ENCODE measurements at regions not wholly inside any gene's neighbourhood (a gene's known extent, or its start where the extent isn't known, plus 50 kb on each side); places are given as distances from the start of the nearest gene placed in this dataset.
A peak's percentile ranks its signal among the peaks of the same experiment; 100 is the strongest.

DNA sequence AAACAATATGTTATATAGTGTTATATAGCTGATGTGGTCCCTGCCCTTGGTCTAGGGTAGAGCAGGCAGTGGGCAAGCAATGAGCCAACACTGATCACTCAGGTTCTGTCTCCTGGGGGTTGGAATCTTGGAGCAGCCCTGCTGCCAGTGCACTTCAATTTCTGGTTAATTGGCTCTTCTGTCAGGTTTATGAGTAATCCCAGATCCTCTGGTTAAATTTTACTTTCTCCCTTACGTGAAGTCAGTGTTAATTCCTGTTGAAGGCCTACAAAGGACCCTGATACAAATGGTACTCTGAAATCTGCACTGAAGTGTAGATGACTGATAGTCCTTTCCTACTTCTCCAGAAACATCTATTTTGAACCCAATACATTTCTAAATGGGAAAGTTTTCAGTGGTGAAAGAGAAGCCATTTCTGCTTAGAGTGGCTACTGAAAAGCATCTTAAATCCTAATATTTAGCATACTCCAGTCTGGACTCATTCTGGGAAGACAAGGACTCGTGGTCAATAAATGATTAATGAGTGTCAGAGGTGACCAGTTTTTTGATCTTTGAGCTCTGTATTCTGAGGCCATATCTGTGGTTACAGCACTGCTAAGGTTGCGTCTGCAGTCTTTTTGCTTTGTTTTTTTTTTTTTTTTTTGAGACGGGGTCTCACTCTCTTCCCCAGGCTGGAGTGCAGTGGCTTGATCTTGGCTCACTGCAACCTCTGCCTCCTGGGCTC, 442.4 kb downstream of the KIF4B start (continued):
- TF ChIP-seq RFX5 (IDR thresholded peaks at IDR 0.05), result no peak

- CTCF ChIA-PET, result interaction anchor here (1.4 kb wide), 1 partner anchor 8 kb away, joined by 3 read pairs; no protein-coding TSS in a partner anchor
- FAIRE-seq, result no peak
Measured at GRCh38 chr5:155459889-155460500, 446.4 kb downstream of the KIF4B start.

GRCh38 chr5:155460501-155460931, 447.0 kb downstream of the KIF4B start:
- Histone ChIP-seq H3K4me1 (no peaks in the 10 kb centered on the region), H3K4me3 (no peak overlapping the region), H3K9me3 (no peaks in the 10 kb centered on the region), H3K4me2 (no peak overlapping the region), H3K27ac (no peak overlapping the region)
- DNase-seq (ENCODE audit: low read depth in 1 of 2, low spot score in 1 of 2) (no peak), ATAC-seq (no peak), FAIRE-seq (no peak)
- WGBS (ENCODE audit: missing lambda C conversion rate), result 0% methylated on average over 2 of the region's 2 CpGs
- TF ChIP-seq TFCP2L1 (CRISPR knock-in tag; IDR thresholded peaks at IDR 0.05), result no peak
- peak; percentile 58 for TF ChIP-seq MAFK (IDR thresholded peaks at IDR 0.05; ENCODE audit: partially characterized antibody)
- no peak for TF ChIP-seq RNF2 (IDR thresholded peaks at IDR 0.05; ENCODE audit: borderline replicate concordance, low read depth)
- TF ChIP-seq HOXB13 (CRISPR knock-in tag; IDR thresholded peaks at IDR 0.05; ENCODE audit: low read depth), result no peak
- TF ChIP-seq CEBPB (IDR thresholded peaks at IDR 0.05), result no peak
- TF ChIP-seq ZNF302 (CRISPR knock-in tag; IDR thresholded peaks at IDR 0.05), result no peak
- POLR2A ChIA-PET, result no interaction called here
- CTCF ChIA-PET, result interaction anchor here (1.4 kb wide), 1 partner anchor 9 kb away, joined by 3 read pairs; no protein-coding TSS in a partner anchor

More at GRCh38 chr5:155459889-155460500, 446.4 kb downstream of the KIF4B start:
- DNase-seq (ENCODE audit: low read depth in 1 of 2, low spot score in 1 of 2), result no peak
- ATAC-seq, result no peak
- no peak overlapping the region for H3K4me2 ChIP-seq
- no peaks in the 10 kb centered on the region for H3K4me1 ChIP-seq
- POLR2A ChIA-PET, result no interaction called here
- TF ChIP-seq ZC3H11A (IDR thresholded peaks at IDR 0.05), result no peak
- 13% methylated on average over 1 of the region's 1 CpG for WGBS (ENCODE audit: missing lambda C conversion rate)
- H3K9me3 ChIP-seq, result no peaks in the 10 kb centered on the region
- no peak overlapping the region for H3K4me3 ChIP-seq
- H3K27ac ChIP-seq, result no peak overlapping the region

DNA sequence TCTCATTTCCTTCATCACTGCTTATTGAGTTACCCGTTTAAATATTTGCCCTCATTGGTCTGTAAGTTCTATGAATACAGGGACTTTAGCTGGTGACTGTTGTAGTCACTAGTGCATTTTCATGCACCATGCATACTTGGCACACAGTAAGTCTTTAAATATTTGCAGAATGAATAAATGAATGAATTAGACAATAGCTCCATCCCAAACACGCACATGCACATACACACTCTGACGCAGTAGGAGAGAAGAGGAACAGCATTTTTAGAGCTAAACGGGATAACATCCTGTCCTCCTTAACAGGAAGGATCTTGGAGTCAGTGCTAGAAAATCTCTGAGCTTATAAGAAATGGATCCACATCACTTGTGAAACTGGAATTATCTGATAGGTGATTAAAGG, 447.7 kb downstream of the KIF4B start:
- H3K27ac ChIP-seq, result no peak overlapping the region
- no peaks in the 10 kb centered on the region for H3K4me1 ChIP-seq
- no peak for DNase-seq (ENCODE audit: low read depth in 1 of 2, low spot score in 1 of 2)
- H3K4me2 ChIP-seq, result no peak overlapping the region
- no peak overlapping the region for H3K4me3 ChIP-seq
- ChIA-PET POLR2A (no interaction called here), CTCF (interaction anchor here (1.4 kb wide), 1 partner anchor 10 kb away, joined by 3 read pairs; no protein-coding TSS in a partner anchor)
- no peak for FAIRE-seq
- no peak for ATAC-seq
- TF ChIP-seq RAD21 (conservative IDR thresholded peaks at IDR 0.05 in 1 of 2, IDR thresholded peaks at IDR 0.05 in 1 of 2) (no peak), RCOR1 (IDR thresholded peaks at IDR 0.05; ENCODE audit: low read depth, low read length) (no peak)
- WGBS (ENCODE audit: missing lambda C conversion rate), result 37% methylated on average over 4 of the region's 4 CpGs
- no peaks in the 10 kb centered on the region for H3K9me3 ChIP-seq

DNA sequence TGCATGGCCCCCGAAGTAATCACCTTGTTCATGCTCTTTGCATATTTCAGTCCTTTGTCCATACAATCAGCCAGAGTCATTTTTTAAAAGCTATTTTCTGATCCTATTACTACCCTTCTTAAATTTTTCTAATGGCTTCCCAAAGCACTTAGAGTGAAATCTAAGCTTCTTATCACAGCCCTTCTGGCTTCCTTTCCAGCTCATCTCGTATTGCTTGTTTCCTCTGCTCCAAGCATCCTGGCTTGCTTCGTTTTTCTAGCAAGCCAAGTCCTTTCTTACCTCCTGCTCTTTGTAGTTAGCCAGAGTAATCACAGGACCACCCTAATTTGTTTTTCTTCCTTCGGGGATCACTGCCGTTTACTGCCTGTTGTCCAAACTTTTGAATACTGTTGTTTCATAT, 453.3 kb downstream of the KIF4B start:
- no peak overlapping the region for H3K4me3 ChIP-seq
- no peak overlapping the region for H3K27ac ChIP-seq
- no peak overlapping the region for H3K4me2 ChIP-seq
- no peaks in the 10 kb centered on the region for H3K4me1 ChIP-seq
- POLR2A ChIA-PET, result no interaction called here
- CTCF ChIA-PET, result no interaction called here
- 1% methylated on average over 5 of the region's 5 CpGs for WGBS (ENCODE audit: missing lambda C conversion rate)
- TF ChIP-seq POLR2A (IDR thresholded peaks at IDR 0.05; ENCODE audit: low read length) (no peak), NR3C1 (IDR thresholded peaks at IDR 0.05) (no peak), HDAC2 (IDR thresholded peaks at IDR 0.05) (no peak), CEBPB (IDR thresholded peaks at IDR 0.05) (no peak)
- DNase-seq (ENCODE audit: low read depth in 1 of 2, low spot score in 1 of 2) (no peak), ATAC-seq (no peak), FAIRE-seq (no peak)
- H3K9me3 ChIP-seq, result no peaks in the 10 kb centered on the region

GRCh38 chr5:155471027-155471426, 457.5 kb downstream of the KIF4B start:
- ATAC-seq (no peak), FAIRE-seq (no peak), DNase-seq (ENCODE audit: low read depth in 1 of 2, low spot score in 1 of 2) (no peak)
- ChIA-PET POLR2A (no interaction called here), CTCF (no interaction called here)
- no peak overlapping the region for H3K4me3 ChIP-seq
- no peaks in the 10 kb centered on the region for H3K4me1 ChIP-seq
- TF ChIP-seq, protein P1, sequence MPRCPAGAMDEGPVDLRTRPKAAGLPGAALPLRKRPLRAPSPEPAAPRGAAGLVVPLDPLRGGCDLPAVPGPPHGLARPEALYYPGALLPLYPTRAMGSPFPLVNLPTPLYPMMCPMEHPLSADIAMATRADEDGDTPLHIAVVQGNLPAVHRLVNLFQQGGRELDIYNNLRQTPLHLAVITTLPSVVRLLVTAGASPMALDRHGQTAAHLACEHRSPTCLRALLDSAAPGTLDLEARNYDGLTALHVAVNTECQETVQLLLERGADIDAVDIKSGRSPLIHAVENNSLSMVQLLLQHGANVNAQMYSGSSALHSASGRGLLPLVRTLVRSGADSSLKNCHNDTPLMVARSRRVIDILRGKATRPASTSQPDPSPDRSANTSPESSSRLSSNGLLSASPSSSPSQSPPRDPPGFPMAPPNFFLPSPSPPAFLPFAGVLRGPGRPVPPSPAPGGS (IDR thresholded peaks at IDR 0.05), result no peak
- no peak overlapping the region for H3K4me2 ChIP-seq
- H3K27ac ChIP-seq, result no peak overlapping the region
- 52% methylated on average over 3 of the region's 3 CpGs for WGBS (ENCODE audit: missing lambda C conversion rate)
- H3K9me3 ChIP-seq, result no peaks in the 10 kb centered on the region

Data from A549 (cell line).